ENCODE measurements at regions not wholly inside any gene's neighbourhood (a gene's known extent, or its start where the extent isn't known, plus 50 kb on each side); places are given as distances from the start of the nearest gene placed in this dataset.

DNA sequence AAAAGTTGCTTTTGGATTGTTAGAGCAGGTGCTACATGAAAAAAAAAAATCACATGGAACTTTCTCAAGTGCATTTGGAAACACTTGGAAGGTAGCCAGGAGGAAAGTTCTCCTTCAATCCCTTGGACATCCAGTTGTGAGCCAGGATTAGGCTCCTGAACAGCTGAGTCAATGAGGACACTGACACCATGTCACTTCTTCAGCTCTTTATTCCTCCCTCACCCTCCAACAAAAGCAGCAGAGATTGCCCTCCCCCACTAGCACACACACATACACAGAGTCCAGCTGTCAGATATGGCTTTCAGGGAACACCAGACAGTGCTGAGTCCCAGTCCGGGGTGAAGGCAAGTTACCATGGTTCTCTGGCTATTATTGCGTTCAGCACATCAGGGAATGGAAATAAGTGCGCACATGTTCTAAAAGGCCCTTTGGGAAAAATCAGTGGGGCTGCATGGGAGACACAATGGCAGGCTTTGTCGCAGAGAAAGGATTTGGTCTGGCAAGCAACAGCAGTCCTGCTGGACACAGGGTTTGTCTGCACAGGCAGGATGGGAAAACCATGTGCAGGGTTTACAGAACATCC is 124.7 kb upstream of the MARCKS start:
- TF ChIP-seq, protein P1, sequence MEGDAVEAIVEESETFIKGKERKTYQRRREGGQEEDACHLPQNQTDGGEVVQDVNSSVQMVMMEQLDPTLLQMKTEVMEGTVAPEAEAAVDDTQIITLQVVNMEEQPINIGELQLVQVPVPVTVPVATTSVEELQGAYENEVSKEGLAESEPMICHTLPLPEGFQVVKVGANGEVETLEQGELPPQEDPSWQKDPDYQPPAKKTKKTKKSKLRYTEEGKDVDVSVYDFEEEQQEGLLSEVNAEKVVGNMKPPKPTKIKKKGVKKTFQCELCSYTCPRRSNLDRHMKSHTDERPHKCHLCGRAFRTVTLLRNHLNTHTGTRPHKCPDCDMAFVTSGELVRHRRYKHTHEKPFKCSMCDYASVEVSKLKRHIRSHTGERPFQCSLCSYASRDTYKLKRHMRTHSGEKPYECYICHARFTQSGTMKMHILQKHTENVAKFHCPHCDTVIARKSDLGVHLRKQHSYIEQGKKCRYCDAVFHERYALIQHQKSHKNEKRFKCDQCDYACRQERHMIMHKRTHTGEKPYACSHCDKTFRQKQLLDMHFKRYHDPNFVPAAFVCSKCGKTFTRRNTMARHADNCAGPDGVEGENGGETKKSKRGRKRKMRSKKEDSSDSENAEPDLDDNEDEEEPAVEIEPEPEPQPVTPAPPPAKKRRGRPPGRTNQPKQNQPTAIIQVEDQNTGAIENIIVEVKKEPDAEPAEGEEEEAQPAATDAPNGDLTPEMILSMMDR (IDR thresholded peaks at IDR 0.05; ENCODE audit: low read length), result no peak
- TF ChIP-seq EZH2phosphoT487 (IDR thresholded peaks at IDR 0.05; ENCODE audit: low read length) (no peak), EZH2 (optimal IDR thresholded peaks at IDR 0.05; ENCODE audit: low read depth, low read length) (no peak)

Measured in MM.1S (cell line).